Brain pericyte (primary cell): ENCODE measurements at regions not wholly inside any gene's neighbourhood (a gene's known extent, or its start where the extent isn't known, plus 50 kb on each side); places are given as distances from the start of the nearest gene placed in this dataset.
A peak's percentile ranks its signal among the peaks of the same experiment; 100 is the strongest.

Experiments used
- DNase-seq: peaks from one replicate; pipeline ENCODE4 v3.0.0-alpha.2; 2012; ENCODE audit warnings: low read depth, low spot score

- DNase-seq, result no peak
Measured at GRCh38 chr15:62544446-62544845, 379.4 kb upstream of the C2CD4B start.

GRCh38 chr15:62545467-62546227, 380.6 kb upstream of the C2CD4B start:
- no peak for DNase-seq

DNA sequence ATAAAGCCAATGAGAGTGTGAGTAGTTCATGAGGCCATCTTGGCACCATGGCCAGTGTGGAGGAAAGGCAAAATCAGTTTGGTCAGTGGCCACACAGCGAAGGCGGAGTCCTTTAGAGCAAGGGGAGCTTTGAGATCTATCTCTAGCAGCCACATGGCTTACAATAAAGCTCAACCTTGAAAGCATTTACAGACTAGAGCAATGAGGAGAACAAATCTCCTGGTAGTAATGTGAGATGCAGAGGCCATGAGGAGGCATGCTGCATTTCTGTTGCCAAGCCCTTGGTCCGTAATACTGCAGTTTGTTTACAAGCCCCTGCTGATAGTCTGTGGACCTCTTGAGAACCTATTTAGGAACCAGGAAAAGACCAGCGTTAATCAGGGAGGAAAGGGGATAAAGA, 381.5 kb upstream of the C2CD4B start:
- no peak for DNase-seq

DNA sequence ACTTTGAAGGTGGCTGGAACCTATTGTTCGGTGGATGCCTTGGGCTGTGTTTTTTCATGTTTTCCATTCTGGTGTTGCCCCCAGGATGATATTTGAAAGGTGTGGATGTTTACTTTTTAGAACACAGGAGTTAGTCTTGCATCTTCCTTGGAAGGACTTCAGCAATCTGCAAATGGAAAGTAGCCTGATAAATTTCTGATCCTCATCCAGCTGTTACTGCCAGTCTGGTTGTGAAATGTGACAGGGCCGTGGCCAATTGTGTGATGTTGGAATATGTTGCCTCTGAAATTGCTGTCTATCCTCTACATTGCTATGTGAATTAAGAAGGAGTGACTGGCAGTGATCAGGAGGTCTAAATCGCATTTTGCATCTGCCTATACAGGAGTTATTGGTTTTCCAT, 382.5 kb upstream of the C2CD4B start:
- no peak for DNase-seq

DNA sequence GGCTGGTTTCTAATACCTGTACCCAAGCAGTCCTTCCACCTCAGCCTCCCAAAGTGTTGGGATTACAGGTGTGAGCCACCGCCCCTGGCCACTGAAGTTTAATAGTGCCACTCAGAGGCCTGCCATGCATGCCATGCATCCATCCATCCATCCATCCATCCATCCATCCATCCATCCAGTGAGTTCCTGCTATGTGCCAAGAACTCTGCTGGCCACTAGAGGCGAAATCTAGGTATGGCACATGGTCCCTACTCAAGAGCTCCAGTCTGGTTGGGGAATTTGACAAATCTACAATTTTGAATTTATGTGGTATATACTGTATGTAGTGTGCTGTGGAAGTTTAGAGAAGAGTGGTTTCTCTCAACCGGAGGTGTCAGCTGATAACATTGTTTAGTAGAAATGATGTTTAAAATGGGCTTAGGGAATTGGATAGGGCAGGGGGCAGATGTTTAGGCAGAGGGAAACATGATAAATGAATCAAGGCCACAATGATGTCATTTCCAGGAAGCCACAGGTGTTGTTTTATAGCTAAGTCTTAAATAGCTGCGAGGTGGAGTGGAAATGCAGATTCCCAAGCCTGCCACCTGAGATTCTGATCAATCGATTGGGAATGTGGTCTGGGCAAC, 384.4 kb upstream of the C2CD4B start:
- DNase-seq, result no peak

DNA sequence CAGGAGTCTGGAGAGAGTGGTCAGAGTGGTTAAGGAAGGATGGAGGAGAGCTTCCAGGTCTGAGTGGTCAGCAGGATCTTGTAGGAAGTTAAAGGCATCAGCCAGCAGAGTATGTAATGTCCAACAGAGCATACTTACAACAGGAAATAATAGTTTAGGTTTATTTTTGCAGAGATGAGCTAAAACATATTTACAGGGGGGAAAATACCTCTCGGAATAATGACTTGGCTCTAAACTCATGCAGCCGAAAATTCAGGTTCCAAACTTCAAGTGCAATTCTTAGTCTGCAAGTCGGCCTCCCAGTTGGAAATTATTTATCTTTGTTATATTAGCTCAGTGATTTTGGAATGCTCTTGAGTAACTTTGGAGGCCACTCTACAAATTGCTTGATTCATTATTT, 385.0 kb upstream of the C2CD4B start:
- DNase-seq, result no peak

DNA sequence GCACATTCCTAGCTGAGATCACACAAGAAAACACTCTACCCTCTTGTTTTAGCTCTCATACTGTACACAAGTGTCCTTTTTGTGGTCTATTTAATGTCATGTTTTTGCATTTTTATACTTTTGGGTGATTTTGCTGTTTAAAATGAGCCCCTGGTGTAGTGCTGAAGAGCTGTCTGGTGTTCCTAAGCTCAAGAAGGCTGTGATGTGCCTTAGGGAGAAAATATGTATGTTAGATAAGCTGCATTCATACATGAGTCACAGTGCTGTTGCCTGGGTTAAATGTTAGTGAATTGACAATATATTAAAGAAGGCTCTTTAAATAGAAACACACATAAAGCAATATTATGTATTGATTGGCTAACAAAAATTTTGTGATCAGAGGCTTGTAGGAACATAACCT, 387.4 kb upstream of the C2CD4B start:
- DNase-seq, result no peak

DNA sequence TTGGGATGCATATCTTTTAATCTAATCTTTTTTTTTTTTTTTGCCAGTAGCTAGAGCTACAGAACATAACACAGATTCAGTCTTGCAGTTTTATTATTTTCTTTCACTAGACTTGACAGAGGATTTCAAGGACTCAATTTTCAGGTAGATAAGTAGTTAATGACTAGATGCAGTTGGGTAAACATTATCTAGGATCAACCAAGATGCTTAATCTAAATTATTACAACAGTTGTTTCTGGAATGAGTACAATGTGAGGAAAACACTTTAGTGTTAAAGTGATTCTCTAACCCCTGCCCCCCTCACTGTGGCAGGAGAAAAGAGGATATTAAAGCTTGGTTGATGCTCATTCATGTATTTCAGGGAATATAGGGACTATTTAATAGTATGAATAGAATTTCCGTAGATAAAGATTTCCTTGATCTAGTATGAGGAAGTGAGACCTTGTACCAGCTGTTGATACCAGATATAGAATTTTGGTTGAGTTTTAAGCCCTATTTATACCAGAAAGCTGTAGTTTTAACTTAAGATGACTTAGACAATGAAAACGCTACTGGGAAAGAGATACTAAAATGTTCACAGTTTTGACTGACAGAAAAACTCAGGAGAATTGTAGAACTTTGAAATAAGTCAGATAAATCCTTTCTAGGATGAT, 389.0 kb upstream of the C2CD4B start:
- DNase-seq, result no peak

DNA sequence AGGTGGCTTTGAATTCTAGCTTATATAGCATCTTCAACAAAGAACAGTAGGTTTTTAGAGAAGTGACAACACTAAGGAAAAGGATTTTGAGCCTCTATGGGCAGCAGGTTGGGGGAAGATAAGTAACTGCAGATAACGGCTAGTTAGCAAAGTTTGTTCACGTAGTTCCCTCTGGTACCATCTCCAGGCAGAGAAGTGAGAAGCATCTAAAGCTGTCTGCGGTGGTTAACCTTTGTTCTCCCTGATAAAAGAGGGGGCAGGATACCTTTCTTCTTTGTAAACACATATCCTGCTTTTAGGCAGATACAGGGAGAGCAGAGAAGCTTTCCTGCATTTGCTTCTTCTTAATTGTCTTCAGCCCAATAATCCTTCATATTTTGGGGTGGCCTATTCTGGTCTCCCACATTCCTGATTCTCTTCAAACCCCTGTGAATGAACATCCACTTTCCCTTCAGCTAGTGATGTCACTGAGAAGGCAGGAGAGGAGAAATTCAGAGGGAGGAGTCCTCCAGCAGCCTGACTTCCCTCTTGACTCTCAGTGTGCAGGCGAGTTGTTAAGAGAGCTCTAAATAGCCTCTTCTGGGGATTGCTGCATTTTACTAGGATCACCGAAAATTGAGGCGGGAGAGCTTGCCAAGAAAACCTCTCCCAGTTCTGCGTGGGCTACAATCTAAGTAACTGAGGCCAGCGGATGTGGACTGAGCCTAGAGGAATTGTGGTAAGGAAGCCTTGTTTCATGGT, 393.7 kb upstream of the C2CD4B start:
- DNase-seq, result no peak

DNA sequence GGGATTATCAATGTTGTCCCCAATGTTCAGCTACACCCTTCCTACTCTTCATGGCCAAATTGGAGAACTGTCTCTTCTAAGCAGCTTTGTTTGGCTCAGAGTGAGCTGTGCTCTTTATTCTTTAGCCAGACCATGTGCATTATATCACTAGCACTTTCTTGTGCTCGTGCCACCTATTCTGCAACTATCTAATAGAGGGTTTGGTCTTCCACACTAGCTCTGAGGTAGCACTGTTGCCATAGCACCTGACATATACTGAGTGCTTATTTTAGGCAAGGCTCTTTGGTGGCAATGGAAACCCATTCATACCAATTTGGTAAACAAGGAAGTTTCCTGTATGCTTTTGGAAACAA, 394.3 kb upstream of the C2CD4B start:
- no peak for DNase-seq

GRCh38 chr15:62561059-62561519, 396.0 kb upstream of the C2CD4B start:
- no peak for DNase-seq

DNA sequence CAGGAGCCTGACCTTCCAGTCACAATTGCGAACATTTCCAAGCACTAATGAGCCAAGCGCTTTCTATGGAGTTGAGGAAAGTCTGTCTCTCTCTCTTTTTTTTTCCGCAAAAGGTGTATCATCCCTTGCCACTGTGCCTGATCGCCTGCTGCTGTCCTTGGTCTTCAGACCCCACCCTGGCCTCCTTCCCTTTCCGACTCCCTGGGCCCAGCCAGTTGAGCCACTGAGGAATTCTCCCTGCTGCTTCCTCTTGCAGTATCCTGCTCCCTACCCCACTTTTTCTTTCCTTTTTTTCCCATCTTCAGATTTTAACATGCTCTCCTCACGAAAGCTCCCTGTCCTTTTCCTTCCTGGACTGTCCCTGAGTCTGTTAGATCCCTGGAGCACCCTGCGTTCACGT, 396.5 kb upstream of the C2CD4B start:
- no peak for DNase-seq

- DNase-seq, result no peak
Measured at GRCh38 chr15:62564886-62565633, 400.0 kb upstream of the C2CD4B start.

DNA sequence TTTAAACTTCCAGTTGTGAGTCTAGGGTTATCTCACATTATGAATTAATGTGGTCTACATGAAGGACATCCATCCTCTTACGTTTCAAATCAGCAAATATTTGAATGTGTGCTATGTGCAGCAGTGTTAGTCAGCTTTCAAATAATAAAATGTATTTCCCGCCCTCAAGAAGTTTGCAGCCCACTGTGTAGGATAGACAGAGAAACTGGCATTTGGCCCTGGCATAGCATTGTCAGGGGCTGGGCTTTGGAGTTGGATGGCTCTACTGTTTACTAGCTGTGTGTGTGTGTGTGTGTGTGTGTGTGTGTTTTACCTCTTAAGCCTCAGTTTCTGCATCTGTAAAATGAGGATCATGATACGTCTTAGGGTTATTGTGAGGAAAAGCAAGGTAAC, 400.5 kb upstream of the C2CD4B start:
- DNase-seq, result no peak

DNA sequence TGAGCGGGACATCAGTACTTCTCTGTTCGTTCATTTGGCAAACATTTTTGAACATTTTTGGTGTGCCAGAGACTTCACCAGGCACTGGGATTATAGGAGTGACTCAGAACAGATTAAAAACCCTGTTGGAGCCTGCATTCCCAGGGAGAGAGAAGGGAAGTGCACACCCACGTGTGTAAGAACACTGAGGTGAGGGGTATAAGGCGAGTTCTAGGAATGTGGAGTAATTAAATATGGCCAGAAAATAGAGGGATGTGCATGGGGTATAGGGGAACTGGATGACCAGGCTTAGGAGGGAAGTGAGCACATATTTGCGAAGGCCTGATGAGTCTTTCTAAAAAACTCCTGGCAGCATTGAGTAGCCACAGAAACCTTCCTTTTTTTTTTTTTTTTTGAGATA, 401.2 kb upstream of the C2CD4B start:
- DNase-seq, result no peak

- DNase-seq, result no peak
Measured at GRCh38 chr15:62567501-62567900, 402.4 kb upstream of the C2CD4B start.

- no peak for DNase-seq
Measured at GRCh38 chr15:62568004-62568403, 402.9 kb upstream of the C2CD4B start.

DNA sequence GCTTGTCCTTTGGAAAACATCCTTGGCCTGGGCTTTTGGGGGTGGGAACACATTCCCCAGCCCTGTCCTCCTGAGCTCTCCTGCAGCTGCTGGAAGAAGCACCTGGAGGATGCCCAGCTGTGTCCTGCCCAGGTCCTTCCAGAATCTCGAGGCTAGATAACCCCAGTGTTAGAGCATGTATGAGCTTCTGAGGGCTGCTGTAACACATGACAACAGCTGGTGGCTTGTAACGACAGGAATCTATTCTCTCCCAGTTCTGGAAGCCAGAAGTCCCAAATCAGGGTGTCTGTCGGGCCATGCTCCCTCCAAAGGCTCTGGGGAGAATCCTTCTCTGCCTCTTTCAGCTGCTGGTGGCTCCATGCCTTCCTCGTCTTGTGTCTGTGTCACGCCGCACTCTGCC, 403.6 kb upstream of the C2CD4B start:
- no peak for DNase-seq

DNA sequence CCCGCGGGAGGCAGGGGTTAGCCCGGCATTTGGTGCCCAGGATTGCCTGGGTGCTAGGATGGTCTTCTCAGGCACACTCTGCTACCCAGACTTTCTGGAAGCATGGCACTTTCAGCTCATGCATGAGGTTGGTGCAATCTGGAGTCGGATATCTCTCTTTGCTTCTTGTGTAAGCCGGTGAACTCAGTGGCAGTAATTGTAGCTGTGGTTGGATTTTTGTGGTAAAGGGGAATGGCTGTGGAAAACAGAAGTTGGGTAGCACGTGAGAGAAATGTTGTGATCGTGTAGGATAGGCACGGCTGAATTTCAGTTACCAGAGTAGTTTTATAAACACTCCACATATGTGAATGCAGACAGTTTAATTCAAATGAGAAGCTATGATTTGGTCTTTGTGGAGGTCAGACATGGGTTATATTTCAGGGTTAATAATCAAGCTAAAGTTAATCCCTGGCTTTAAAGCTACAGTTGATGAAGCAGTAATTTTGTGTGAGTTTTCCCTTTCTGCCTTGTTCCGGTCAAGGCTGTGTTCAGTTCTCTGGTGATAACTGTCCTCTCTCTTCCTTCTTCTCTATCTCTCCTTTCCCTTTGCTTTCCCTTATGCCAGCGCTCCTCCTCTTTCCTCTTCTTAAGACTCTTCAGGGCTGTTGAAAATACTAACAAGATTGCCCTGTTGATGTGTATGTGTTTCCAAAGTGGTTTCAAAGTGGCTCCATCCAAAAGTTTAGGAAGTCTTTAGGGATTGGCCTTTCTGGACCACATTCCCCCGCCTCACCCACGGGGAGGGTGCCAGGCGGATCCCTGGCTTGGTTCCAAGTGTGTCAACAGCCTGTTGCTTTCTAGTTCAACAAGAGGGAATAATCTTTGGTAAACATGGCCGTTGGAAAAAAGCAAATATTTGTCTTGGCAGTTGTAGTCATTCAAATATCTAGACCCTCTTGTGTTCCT, 404.6 kb upstream of the C2CD4B start:
- DNase-seq, result peak; percentile 65

DNA sequence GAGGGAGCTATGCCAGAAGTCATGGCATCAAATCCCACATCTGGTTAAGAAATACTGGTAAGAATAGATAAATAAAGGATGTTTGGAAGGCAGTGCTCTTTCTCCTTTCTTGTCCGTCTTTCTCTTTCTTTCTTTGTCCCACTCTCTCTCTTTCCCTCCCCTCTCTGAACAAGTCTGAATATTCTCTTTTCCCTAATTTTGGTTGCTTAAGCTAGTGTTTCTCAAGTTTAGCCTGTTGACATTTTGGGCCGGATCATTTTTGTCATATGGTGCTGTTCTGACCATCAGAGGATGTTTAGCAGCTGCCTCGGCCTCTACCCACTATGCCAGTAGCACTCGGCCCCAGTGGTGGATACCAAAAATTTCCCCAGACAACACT, 405.3 kb upstream of the C2CD4B start:
- no peak for DNase-seq

DNA sequence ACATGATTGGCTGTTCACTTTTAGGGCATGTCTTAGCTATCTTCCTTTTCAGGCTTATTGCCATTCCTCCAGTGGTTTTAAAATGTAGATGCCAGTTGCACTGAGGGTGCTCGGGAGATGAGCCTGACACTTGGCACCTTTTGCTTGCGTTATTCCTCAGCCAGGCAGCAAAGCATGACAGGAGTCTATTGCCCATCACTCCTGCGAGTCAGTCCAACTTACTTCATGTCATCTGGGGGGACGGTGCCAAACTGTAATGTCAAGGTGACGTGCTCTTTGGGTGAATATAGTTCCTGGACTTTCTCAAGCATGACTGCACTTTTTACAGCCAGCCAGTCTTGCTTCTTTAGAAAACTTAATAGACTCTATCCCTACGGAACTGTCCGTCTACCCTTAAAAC, 406.0 kb upstream of the C2CD4B start:
- DNase-seq, result no peak
